ENCODE measurements at regions not wholly inside any gene's neighbourhood (a gene's known extent, or its start where the extent isn't known, plus 50 kb on each side); places are given as distances from the start of the nearest gene placed in this dataset.

GRCh38 chr20:60529149-60529548 lies 570.9 kb downstream of the CDH26 start:
- TF ChIP-seq CTCF (conservative IDR thresholded peaks at IDR 0.05; ENCODE audit: low read depth, low read length): no peak
- TF ChIP-seq MXI1 (IDR thresholded peaks at IDR 0.05; ENCODE audit: borderline replicate concordance, low read depth, low read length): no peak
- TF ChIP-seq CEBPB (IDR thresholded peaks at IDR 0.05; ENCODE audit: low read depth, low read length): no peak
- no peak for TF ChIP-seq RAD21 (IDR thresholded peaks at IDR 0.05; ENCODE audit: low read length)
- TF ChIP-seq POLR2A (IDR thresholded peaks at IDR 0.05; ENCODE audit: low read depth, low read length): no peak
- TF ChIP-seq MAFK (IDR thresholded peaks at IDR 0.05; ENCODE audit: low read depth, low read length): no peak
